ENCODE measurements at regions not wholly inside any gene's neighbourhood (a gene's known extent, or its start where the extent isn't known, plus 50 kb on each side); places are given as distances from the start of the nearest gene placed in this dataset.
"Not testable (repeated sequence)": the region's sequence is repeated elsewhere in the genome, so short reads cannot be mapped to it uniquely, and the experiment has no call there.

- DNase-seq (ENCODE audit: low read depth in 2 of 2) = no peak
These were observed 613.2 kb downstream of the KCNJ18 start for GRCh38 chr17:22305356-22306071.

GRCh38 chr17:22310292-22310691 is 618.0 kb downstream of the KCNJ18 start:
- DNase-seq (ENCODE audit: low read depth in 2 of 2) = not testable (repeated sequence)

GRCh38 chr17:22310717-22311686 is 618.7 kb downstream of the KCNJ18 start:
- no peak for DNase-seq (ENCODE audit: low read depth in 2 of 2)

DNA sequence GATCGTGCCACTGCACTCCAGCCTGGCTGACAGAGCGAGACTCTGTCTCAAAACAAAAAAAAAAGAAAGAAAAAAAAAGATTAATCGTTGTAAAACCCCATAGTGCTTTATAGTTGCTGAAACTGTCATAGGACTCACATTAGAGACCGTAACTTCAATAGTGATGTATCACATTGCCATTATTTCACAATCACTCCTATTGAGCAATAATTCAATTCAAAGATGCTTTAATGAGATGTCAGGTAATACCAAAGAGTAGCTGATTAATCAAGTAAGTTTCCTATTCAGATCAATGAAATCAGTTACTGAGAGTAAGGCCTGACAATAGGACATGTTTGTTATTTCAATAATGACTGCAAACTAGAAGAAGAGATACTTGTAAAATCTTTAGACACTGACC is 628.7 kb downstream of the KCNJ18 start:
- DNase-seq (ENCODE audit: low read depth in 2 of 2) = not testable (repeated sequence)

DNA sequence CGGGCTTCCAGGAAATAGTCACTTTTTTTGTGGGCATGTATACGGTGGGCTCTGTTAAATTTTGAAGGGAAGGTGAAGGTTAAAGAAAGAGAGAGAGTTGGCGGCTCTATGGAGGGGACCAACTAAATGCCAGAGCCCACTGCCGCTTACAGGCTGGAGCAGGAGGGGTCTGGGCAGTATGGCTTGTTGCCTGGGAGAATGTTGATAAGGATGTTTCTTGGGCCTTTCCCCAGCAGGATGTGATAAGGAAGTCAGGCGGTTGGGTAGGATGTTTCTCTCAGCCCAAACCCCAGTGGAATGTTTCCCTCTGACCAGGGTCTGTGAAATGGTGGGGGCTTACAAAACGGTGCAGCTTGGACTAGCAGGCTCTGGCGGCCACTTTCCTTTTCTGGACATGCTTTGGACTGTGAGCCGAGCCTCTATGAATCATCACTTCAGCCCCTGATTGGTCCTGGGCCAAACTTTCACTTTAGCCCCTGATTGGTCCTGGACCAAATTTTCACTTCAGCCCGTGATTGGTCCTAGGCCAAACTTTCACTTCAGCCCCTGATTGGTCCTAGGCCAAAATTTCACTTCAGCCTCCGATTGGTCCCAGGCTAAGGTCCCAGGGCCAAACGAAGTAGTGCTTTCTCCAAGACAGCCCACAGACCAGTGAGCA is 630.7 kb downstream of the KCNJ18 start:
- not testable (repeated sequence) for DNase-seq (ENCODE audit: low read depth in 2 of 2)

DNA sequence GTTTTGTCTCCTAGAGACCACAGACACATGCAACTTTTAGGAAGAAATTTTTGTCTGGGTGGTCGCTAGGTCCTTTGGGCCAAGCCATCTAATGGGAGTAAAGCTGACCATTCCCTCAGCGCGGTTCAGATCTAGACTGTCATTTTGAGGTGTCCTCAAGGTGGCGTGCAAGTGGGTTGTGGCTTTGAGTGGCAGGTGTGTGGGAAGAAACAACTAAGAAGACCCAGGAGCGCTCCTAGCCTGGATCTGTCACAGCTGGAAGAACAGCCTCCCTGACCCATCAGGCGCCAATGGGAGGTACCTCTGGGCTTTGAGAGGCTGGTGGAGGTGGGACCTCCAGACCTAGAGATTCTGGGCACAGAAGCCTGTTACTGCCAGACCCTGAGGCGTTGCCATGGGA is 645.1 kb downstream of the KCNJ18 start:
- DNase-seq (ENCODE audit: low read depth in 2 of 2) = no peak

DNA sequence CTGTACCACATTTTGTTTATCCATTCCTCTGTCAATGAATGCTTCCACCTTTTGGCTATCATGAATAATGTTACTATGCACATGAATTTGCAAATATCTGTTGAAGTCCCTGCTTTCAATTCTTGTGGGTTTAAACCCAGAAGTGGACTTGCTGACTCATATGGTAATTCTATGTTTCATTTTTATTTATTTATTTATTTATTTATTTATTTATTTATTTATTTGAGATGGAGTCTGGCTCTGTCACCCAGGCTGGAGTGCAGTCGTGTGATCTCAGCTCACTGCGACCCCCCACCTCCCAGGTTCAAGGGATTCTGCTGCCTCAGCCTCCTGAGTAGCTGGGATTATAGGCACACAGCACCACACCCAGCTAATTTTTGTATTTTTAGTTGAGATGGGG is 664.3 kb downstream of the KCNJ18 start:
- DNase-seq (ENCODE audit: low read depth in 2 of 2) = not testable (repeated sequence)

- DNase-seq (ENCODE audit: low read depth in 2 of 2) = not testable (repeated sequence)
These were observed 678.7 kb downstream of the KCNJ18 start for GRCh38 chr17:22370988-22371387.

DNA sequence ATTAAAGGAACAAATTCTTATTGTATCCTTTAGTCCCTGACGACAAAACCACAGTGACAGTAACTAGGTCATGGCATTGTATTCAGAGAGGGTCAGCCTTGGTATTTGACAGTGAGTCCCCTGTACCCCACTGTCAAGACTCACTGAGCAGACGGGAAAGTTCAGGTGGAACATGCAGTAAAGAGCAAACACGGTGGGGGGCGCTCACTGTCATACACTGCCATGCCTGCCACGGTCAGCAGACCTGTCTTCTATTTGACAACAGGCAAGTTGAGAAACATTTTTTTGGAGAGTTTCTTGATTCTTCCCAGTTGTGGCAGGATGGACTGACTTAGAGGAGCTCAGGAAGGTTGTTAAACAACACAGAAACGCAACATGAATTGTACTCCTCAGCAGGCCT is 681.6 kb downstream of the KCNJ18 start:
- DNase-seq (ENCODE audit: low read depth in 2 of 2) = no peak

DNA sequence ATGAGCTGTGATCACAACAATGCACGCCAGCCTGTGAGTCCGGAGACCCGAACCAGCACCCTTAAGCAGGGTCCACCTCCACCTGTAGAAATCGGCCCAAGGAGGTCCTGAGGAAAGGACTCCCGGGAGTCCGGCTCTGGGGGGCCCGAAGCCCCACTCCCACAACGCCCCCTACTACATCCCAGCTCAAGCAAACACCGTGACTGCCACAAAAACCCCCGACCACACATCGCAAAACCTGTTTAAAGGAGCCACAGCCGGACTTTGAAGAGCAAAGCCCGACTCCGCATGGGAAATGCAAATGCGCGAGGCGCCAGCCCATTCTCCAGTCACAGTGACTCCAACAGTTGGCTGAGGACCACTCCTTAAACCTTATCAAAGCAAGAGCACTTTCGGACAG is 682.4 kb downstream of the KCNJ18 start:
- no peak for DNase-seq (ENCODE audit: low read depth in 2 of 2)

- not testable (repeated sequence) for DNase-seq (ENCODE audit: low read depth in 2 of 2)
These were observed 684.4 kb downstream of the KCNJ18 start for GRCh38 chr17:22376747-22377146.

DNA sequence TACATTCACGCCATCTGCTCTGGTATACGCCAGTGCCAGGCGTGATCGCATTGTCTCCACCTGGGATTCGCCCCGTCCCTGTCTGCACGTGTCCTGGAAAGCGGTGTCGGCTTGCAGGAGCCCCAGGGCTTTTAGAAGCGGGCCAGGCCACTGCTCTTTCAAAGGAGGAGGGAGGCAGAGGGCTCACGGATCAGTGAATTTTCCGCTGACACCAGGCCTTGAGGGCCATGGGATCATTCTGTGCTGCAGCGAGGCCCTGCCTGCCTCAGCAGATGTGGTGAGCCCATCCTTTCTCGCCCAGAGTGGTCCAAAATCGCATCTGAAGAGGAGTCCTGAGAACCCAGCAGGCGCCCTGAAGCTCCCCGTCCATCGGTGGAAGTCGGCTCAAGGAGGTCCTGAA is 686.4 kb downstream of the KCNJ18 start:
- not testable (repeated sequence) for DNase-seq (ENCODE audit: low read depth in 2 of 2)

- not testable (repeated sequence) for DNase-seq (ENCODE audit: low read depth in 2 of 2)
These were observed 689.3 kb downstream of the KCNJ18 start for GRCh38 chr17:22381589-22381988.

GRCh38 chr17:22383772-22384460 is 691.6 kb downstream of the KCNJ18 start:
- DNase-seq (ENCODE audit: low read depth in 2 of 2) = not testable (repeated sequence)

GRCh38 chr17:22384461-22384800 is 692.1 kb downstream of the KCNJ18 start:
- not testable (repeated sequence) for DNase-seq (ENCODE audit: low read depth in 2 of 2)

GRCh38 chr17:22398446-22398845 is 706.1 kb downstream of the KCNJ18 start:
- DNase-seq (ENCODE audit: low read depth in 2 of 2) = not testable (repeated sequence)

DNA sequence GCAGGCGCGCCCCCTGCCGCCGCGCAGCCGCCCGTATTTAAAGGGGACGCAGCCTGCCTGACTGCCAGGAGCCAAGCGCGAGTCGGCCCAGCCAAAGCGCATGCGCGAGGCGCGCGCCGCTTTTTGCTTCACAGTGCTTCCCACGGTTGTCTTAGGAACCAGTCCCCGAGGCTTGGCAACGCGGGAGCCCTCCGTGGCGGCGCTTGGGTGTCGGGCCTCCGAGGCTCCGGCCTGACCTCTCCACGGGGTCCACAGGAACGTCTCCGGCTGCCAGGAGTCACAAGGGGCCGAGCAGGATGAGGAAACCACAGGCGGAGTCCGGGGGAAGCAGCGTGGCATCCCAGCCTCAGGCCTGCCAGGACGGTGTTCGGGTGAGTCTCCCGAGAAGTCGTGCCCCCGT is 706.7 kb downstream of the KCNJ18 start:
- not testable (repeated sequence) for DNase-seq (ENCODE audit: low read depth in 2 of 2)

DNA sequence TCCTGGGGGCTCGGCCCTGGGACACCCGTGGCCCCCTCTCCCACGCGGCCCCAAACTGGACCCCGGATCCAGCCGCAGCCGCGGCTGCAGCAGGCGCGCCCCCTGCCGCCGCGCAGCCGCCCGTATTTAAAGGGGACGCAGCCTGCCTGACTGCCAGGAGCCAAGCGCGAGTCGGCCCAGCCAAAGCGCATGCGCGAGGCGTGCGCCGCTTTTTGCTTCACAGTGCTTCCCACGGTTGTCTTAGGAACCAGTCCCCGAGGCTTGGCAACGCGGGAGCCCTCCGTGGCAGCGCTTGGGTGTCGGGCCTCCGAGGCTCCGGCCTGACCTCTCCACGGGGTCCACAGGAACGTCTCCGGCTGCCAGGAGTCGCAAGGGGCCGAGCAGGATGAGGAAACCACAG is 712.8 kb downstream of the KCNJ18 start:
- not testable (repeated sequence) for DNase-seq (ENCODE audit: low read depth in 2 of 2)

DNA sequence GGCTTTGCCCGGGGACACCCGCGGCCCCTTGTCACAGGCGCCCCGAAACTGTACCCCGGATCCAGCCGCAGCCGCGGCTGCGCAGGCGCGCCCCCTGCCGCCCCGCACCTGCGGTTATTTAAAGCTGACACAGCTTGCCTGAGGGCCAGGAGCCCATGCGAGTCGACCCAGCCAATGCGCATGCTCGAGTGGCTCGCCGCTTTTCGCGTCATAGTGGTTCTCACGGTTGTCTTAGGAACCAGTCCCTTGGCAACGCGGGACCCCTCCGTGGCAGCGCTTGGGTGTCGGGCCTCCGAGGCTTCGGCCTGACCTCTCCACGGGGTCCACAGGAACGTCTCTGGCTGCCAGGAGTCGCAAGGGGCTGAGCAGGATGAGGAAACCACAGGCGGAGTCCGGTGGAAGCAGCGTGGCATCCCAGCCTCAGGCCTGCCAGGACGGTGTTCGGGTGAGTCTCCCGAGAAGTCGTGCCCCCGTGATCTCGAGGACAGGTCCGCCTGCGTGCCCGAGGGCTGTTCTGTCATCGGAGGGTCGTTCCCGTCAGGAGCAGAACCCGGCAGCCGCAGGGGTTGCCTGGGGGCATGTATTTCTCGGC is 716.9 kb downstream of the KCNJ18 start:
- no peak for DNase-seq (ENCODE audit: low read depth in 2 of 2)

DNA sequence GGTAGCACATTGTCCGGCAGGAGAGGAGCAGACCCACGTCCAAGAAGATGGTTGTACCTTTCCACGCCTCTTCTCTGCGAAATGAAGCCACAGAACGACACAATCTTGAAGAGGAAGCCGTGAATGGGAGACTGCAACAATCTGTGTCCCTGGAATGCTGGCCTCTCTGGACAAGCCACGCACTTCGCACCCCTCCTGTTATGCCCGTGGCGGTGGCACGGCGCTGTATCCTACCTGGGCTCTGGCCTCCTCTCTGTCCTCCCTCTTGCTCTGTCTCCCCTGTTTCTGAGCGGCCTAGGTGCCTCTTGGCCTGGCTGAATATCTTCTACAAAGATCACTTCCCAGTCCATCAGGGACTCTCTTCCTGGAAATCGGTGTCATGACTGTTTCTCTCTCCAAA is 717.8 kb downstream of the KCNJ18 start:
- no peak for DNase-seq (ENCODE audit: low read depth in 2 of 2)

DNA sequence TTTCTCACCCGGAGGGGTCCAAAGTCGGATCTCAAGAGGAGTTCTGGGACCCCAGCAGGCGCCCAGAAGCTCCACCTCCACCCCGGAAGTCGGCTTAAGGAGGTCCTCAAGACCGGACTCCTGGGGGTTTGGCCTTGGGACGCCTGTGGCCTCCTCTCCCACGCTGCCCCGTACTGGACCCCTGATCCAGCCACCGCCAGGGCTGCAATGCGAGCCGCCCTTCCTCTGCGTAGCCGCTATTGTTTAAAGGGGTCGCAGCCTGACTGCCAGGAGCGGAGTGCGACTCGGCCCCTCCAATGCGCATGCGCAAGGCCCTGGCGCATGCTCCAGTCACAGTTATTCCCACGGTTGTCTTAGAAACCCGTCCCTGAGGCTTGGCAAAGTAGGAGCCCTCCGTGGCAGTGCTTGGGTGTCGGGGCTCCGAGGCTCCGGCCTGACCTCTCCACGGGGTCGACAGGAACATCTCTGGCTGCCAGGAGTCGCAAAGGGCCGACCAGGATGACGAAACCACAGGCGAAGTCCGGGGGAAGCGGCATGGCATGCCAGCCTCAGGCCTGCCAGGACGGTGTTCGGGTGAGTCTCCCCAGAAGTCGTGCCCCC is 719.0 kb downstream of the KCNJ18 start:
- DNase-seq (ENCODE audit: low read depth in 2 of 2) = no peak
